GM12878 (cell line): ENCODE measurements at regions not wholly inside any gene's neighbourhood (a gene's known extent, or its start where the extent isn't known, plus 50 kb on each side); places are given as distances from the start of the nearest gene placed in this dataset.

Experiments
- ATAC-seq: fragments of 200-7000 bp; cut with Tn5 transposase; 3 replicates; pipeline ENCODE4 v1.9.1; 2020; ENCODE audit warnings: mild to moderate bottlenecking, moderate library complexity
- BruUV-seq: library from RNA; stranded (reverse); fragments of 400-500 nt; replicated peaks from 2 replicates; lab custom pipeline; 2021; lab: Mats Ljungman, UMichigan
- CTCF ChIA-PET: fragments of 300-600 bp; sonication (Branson Sonifier 250); formaldehyde crosslinking; extraction: SDS; loops from one replicate; lab custom pipeline; 2021; ENCODE audit warnings: inconsistent platforms; lab: Yijun Ruan, JAX
- POLR2A ChIA-PET: fragments of 350-600 bp; formaldehyde crosslinking; extraction: SDS; loops from one replicate; lab custom pipeline; 2021; ENCODE audit warnings: inconsistent platforms; lab: Charles Lee
- RAD21 ChIA-PET: fragments of 300-600 bp; sonication (Branson Sonifier 250); formaldehyde crosslinking; loops from one replicate; lab custom pipeline; 2023; ENCODE audit warnings: antibody characterized with exemption; ENCODE audit not compliant: unreplicated experiment; lab: Charles Lee
- SMC1A ChIA-PET: fragments of 300-600 bp; sonication (Branson Sonifier 250); formaldehyde crosslinking; loops from one replicate; lab custom pipeline; 2023; ENCODE audit not compliant: unreplicated experiment, uncharacterized antibody; lab: Charles Lee
- DNase-seq: peaks from one replicate; pipeline ENCODE4 v3.0.0-alpha.2; 2011; ENCODE audit warnings: low read depth, low spot score
- FAIRE-seq: peaks from 3 replicates; lab custom pipeline; 2011; peaks lifted over from hg19 to GRCh38; lab: Jason Lieb, UNC
- H2AFZ ChIP-seq: 2 replicates; pipeline ENCODE4 v1.6.0; 2011; ENCODE audit warnings: low read depth, low read length, control low read depth; ENCODE audit not compliant: control insufficient read depth
- H3K27ac ChIP-seq: 2 replicates; pipeline ENCODE4 v1.5.1; 2011; ENCODE audit warnings: control low read depth; ENCODE audit not compliant: control insufficient read depth, insufficient read depth
- H3K27me3 ChIP-seq, 2 experiments: replicated peaks in 1 of 2; 2 replicates each; pipeline versions ENCODE4 v1.6.0 to v1.6.1; 2011; ENCODE audit warnings: low read length in 1 of 2; ENCODE audit not compliant: control insufficient read depth in 2 of 2, insufficient read depth in 2 of 2
- H3K36me3 ChIP-seq, 2 experiments: 2 replicates each; pipeline ENCODE4 v1.5.1; 2011; ENCODE audit warnings: low read length in 1 of 2; ENCODE audit not compliant: control insufficient read depth in 2 of 2, insufficient read depth in 2 of 2
- H3K4me1 ChIP-seq: 2 replicates; pipeline ENCODE4 v1.6.1; 2011; ENCODE audit warnings: mild to moderate bottlenecking, low read length, moderate library complexity, mixed read lengths; ENCODE audit not compliant: control insufficient read depth, insufficient read depth
- H3K4me2 ChIP-seq: 2 replicates; pipeline ENCODE4 v1.6.0; 2011; ENCODE audit warnings: control low read depth; ENCODE audit not compliant: control insufficient read depth, insufficient read depth
- H3K4me3 ChIP-seq: fragments of 200-600 bp; sonication (generic); 2 replicates; pipeline ENCODE4 v1.5.1; 2016
- H3K79me2 ChIP-seq: 2 replicates; pipeline ENCODE4 v1.6.0; 2011; ENCODE audit warnings: low read length; ENCODE audit not compliant: control insufficient read depth, insufficient read depth
- H3K9ac ChIP-seq: 2 replicates; pipeline ENCODE4 v1.8.0; 2011; ENCODE audit warnings: low read length, control low read depth, mixed read lengths; ENCODE audit not compliant: control insufficient read depth, insufficient read depth
- H3K9me3 ChIP-seq: replicated peaks from 3 replicates; pipeline ENCODE4 v1.5.1; 2011; ENCODE audit warnings: mild to moderate bottlenecking, low read length; ENCODE audit not compliant: control insufficient read depth, insufficient read depth
- H4K20me1 ChIP-seq: 2 replicates; pipeline ENCODE4 v1.6.0; 2011; ENCODE audit not compliant: control insufficient read depth, insufficient read depth
- ATF7 ChIP-seq: fragments of 450-650 bp; IDR thresholded peaks from 2 replicates; pipeline ENCODE4 v1.6.1; 2016; ENCODE audit warnings: low read depth, mild to moderate bottlenecking
- ETV6 ChIP-seq, 2 experiments: fragments of 450-650 bp in 1 of 2; IDR thresholded peaks in 1 of 2; conservative IDR thresholded peaks in 1 of 2; 2 replicates each; pipeline ENCODE4 v1.6.1; 2014; ENCODE audit warnings: antibody characterized with exemption in 1 of 2, borderline replicate concordance in 1 of 2, low read depth in 1 of 2, mild to moderate bottlenecking in 1 of 2, moderate library complexity in 1 of 2
- EZH2 ChIP-seq: IDR thresholded peaks from 2 replicates; pipeline ENCODE4 v1.6.1; 2012; ENCODE audit warnings: low read depth, mild to moderate bottlenecking, control low read depth, inconsistent platforms, low read length, borderline replicate concordance; ENCODE audit not compliant: control insufficient read depth
- FOXK2 ChIP-seq: fragments of 450-650 bp; IDR thresholded peaks from 2 replicates; pipeline ENCODE4 v1.6.1; 2017; ENCODE audit warnings: mild to moderate bottlenecking, moderate library complexity
- IKZF2 ChIP-seq, 2 experiments: fragments of 450-650 bp; IDR thresholded peaks; 2 replicates each; pipeline ENCODE4 v1.6.1; 2017; ENCODE audit warnings: mild to moderate bottlenecking in 2 of 2, moderate library complexity in 2 of 2
- IRF4 ChIP-seq: IDR thresholded peaks from 2 replicates; pipeline ENCODE4 v1.6.1; 2011; ENCODE audit warnings: low read depth, low read length
- KLF5 ChIP-seq: fragments of 450-650 bp; IDR thresholded peaks from 2 replicates; pipeline ENCODE4 v1.6.1; 2014; ENCODE audit warnings: mild to moderate bottlenecking; ENCODE audit not compliant: partially characterized antibody
- PML ChIP-seq: IDR thresholded peaks from 2 replicates; pipeline ENCODE4 v1.6.1; 2012; ENCODE audit warnings: low read length, inconsistent platforms
- RAD21 ChIP-seq: IDR thresholded peaks from 2 replicates; pipeline ENCODE4 v1.6.1; 2011; ENCODE audit warnings: mild to moderate bottlenecking, low read depth, low read length, moderate library complexity; ENCODE audit not compliant: insufficient read depth
- RUNX3 ChIP-seq: IDR thresholded peaks from 2 replicates; pipeline ENCODE4 v1.6.1; 2012; ENCODE audit warnings: low read length, inconsistent platforms
- SREBF1 ChIP-seq: IDR thresholded peaks from 2 replicates; pipeline ENCODE4 v1.6.1; 2012; ENCODE audit warnings: mild to moderate bottlenecking, low read length
- ZNF24 ChIP-seq: fragments of 450-650 bp; IDR thresholded peaks from 2 replicates; pipeline ENCODE4 v1.6.1; 2017; ENCODE audit warnings: antibody characterized with exemption, mild to moderate bottlenecking
- ZNF384 ChIP-seq: IDR thresholded peaks from 2 replicates; pipeline ENCODE4 v1.6.1; 2012; ENCODE audit warnings: low read depth, mild to moderate bottlenecking, low read length, improper control_type of control experiment, borderline replicate concordance
- ZZZ3 ChIP-seq: IDR thresholded peaks from 2 replicates; pipeline ENCODE4 v1.6.1; 2011; ENCODE audit warnings: low read depth; ENCODE audit not compliant: control insufficient read depth, insufficient read length
- whole genome bisulfite sequencing: methylation state at CpG from one replicate; pipeline ENCODE4 v1.1.6; 2016; ENCODE audit warnings: low lambda C conversion rate; ENCODE audit not compliant: insufficient replicate concordance, insufficient coverage; ENCODE audit errors: missing lambda C conversion rate; 5-methylcytosine and 5-hydroxymethylcytosine counted together
- in situ Hi-C: fragments of 300-500 bp; cut with MboI; formaldehyde crosslinking; loops from 9 replicates; pipeline ENCODE4 v1.14.3; 2018; ENCODE audit warnings: mixed read lengths
- intact Hi-C: fragments of 100-400 bp; cut with micrococcal nuclease; formaldehyde crosslinking; loops from one replicate; pipeline ENCODE4 v1.14.2; 2022; ENCODE audit not compliant: unreplicated experiment
- TF ChIP-seq, protein P1 (sequence below): fragments of 450-650 bp; IDR thresholded peaks from 2 replicates; pipeline ENCODE4 v1.6.1; 2014; ENCODE audit warnings: mild to moderate bottlenecking
- TF ChIP-seq, protein P2 (sequence below): IDR thresholded peaks from 2 replicates; pipeline ENCODE4 v1.6.1; 2011; ENCODE audit warnings: borderline replicate concordance, low read depth, mild to moderate bottlenecking, moderate library complexity, mixed read lengths, low read length; ENCODE audit not compliant: insufficient read depth; ENCODE audit errors: extremely low read length
- TF ChIP-seq, protein P3 (sequence below): fragments of 150-350 bp; IDR thresholded peaks from 2 replicates; pipeline ENCODE4 v1.6.1; 2016; ENCODE audit warnings: low read depth, low read length
- TF ChIP-seq, protein P4 (sequence below): fragments of 450-650 bp; formaldehyde crosslinking; IDR thresholded peaks from 2 replicates; pipeline ENCODE4 v1.5.0; 2022; ENCODE audit warnings: mild to moderate bottlenecking, missing genetic modification characterization

DNA sequence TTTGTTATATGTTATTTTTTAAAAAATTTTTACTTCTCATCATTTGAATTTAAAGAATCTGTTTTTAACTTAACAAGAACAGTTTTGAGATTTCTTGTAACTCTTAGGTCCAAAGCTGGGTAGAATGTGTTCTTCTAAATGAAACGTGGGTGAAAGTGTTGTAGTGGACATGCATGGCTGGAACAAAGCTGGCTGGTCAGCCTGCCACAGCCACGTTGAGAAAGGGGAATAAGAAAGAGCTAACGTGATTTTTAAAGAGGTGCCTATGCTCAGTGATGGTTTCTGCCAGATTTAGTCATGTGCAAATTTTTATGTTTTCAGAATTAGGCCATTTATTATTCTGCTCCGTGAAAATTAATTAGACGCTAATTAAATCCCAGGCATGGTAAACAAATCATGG is 203.9 kb upstream of the COL3A1 start:
- Histone ChIP-seq H3K9ac (no peak overlapping the region), H3K9me3 (no peaks in the 10 kb centered on the region), H3K27ac (no peak overlapping the region), H2AFZ (no peak overlapping the region), H4K20me1 (no peaks in the 10 kb centered on the region), H3K4me2 (no peak overlapping the region), H3K36me3 (no peaks in the 10 kb centered on the region), H3K4me3 (no peak overlapping the region), H3K27me3 (no peaks in the 10 kb centered on the region), H3K79me2 (no peaks in the 10 kb centered on the region), H3K4me1 (no peaks in the 10 kb centered on the region)
- SMC1A ChIA-PET: no interaction called here
- RAD21 ChIA-PET: no interaction called here
- in situ Hi-C loops (no loop called here), intact Hi-C loops (no loop called here)
- BruUV-seq: no TSS peak
- POLR2A ChIA-PET: no interaction called here
- ATAC-seq (no peak), FAIRE-seq (no peak), DNase-seq (no peak)
- 31% methylated on average over 5 of the region's 5 CpGs for WGBS
- CTCF ChIA-PET: no interaction called here
- TF ChIP-seq ZNF384 (no peak), ZNF24 (no peak), RAD21 (no peak), IRF4 (no peak), FOXK2 (no peak), IKZF2 (IDR thresholded peaks at IDR 0.05) (no peak), KLF5 (no peak), SREBF1 (no peak), PML (no peak), ETV6 (conservative IDR thresholded peaks at IDR 0.05 in 1 of 2, IDR thresholded peaks at IDR 0.05 in 1 of 2; ENCODE audit: borderline replicate concordance in 1 of 2, low read depth in 1 of 2) (no peak), EZH2 (no peak), ZZZ3 (no peak), ATF7 (no peak), RUNX3 (no peak)
- TF ChIP-seq, protein P1, sequence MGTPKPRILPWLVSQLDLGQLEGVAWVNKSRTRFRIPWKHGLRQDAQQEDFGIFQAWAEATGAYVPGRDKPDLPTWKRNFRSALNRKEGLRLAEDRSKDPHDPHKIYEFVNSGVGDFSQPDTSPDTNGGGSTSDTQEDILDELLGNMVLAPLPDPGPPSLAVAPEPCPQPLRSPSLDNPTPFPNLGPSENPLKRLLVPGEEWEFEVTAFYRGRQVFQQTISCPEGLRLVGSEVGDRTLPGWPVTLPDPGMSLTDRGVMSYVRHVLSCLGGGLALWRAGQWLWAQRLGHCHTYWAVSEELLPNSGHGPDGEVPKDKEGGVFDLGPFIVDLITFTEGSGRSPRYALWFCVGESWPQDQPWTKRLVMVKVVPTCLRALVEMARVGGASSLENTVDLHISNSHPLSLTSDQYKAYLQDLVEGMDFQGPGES: no peak
- TF ChIP-seq, protein P2, sequence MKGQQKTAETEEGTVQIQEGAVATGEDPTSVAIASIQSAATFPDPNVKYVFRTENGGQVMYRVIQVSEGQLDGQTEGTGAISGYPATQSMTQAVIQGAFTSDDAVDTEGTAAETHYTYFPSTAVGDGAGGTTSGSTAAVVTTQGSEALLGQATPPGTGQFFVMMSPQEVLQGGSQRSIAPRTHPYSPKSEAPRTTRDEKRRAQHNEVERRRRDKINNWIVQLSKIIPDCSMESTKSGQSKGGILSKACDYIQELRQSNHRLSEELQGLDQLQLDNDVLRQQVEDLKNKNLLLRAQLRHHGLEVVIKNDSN: no peak
- TF ChIP-seq, protein P3, sequence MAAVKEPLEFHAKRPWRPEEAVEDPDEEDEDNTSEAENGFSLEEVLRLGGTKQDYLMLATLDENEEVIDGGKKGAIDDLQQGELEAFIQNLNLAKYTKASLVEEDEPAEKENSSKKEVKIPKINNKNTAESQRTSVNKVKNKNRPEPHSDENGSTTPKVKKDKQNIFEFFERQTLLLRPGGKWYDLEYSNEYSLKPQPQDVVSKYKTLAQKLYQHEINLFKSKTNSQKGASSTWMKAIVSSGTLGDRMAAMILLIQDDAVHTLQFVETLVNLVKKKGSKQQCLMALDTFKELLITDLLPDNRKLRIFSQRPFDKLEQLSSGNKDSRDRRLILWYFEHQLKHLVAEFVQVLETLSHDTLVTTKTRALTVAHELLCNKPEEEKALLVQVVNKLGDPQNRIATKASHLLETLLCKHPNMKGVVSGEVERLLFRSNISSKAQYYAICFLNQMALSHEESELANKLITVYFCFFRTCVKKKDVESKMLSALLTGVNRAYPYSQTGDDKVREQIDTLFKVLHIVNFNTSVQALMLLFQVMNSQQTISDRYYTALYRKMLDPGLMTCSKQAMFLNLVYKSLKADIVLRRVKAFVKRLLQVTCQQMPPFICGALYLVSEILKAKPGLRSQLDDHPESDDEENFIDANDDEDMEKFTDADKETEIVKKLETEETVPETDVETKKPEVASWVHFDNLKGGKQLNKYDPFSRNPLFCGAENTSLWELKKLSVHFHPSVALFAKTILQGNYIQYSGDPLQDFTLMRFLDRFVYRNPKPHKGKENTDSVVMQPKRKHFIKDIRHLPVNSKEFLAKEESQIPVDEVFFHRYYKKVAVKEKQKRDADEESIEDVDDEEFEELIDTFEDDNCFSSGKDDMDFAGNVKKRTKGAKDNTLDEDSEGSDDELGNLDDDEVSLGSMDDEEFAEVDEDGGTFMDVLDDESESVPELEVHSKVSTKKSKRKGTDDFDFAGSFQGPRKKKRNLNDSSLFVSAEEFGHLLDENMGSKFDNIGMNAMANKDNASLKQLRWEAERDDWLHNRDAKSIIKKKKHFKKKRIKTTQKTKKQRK: no peak
- TF ChIP-seq, protein P4, sequence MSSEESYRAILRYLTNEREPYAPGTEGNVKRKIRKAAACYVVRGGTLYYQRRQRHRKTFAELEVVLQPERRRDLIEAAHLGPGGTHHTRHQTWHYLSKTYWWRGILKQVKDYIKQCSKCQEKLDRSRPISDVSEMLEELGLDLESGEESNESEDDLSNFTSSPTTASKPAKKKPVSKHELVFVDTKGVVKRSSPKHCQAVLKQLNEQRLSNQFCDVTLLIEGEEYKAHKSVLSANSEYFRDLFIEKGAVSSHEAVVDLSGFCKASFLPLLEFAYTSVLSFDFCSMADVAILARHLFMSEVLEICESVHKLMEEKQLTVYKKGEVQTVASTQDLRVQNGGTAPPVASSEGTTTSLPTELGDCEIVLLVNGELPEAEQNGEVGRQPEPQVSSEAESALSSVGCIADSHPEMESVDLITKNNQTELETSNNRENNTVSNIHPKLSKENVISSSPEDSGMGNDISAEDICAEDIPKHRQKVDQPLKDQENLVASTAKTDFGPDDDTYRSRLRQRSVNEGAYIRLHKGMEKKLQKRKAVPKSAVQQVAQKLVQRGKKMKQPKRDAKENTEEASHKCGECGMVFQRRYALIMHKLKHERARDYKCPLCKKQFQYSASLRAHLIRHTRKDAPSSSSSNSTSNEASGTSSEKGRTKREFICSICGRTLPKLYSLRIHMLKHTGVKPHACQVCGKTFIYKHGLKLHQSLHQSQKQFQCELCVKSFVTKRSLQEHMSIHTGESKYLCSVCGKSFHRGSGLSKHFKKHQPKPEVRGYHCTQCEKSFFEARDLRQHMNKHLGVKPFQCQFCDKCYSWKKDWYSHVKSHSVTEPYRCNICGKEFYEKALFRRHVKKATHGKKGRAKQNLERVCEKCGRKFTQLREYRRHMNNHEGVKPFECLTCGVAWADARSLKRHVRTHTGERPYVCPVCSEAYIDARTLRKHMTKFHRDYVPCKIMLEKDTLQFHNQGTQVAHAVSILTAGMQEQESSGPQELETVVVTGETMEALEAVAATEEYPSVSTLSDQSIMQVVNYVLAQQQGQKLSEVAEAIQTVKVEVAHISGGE (CRISPR knock-in tag): no peak
